Endothelial cell (in vitro differentiated cells): ENCODE measurements at regions not wholly inside any gene's neighbourhood (a gene's known extent, or its start where the extent isn't known, plus 50 kb on each side); places are given as distances from the start of the nearest gene placed in this dataset.

Source experiments
- DNase-seq: peaks from one replicate; pipeline ENCODE4 v3.0.0; 2021; ENCODE audit warnings: low spot score
- H3K27ac Mint-ChIP-seq: one replicate; pipeline ENCODE4 v1.8.0; 2021; ENCODE audit warnings: mixed read lengths, inconsistent platforms; ENCODE audit not compliant: unreplicated experiment
- H3K27me3 Mint-ChIP-seq: one replicate; pipeline ENCODE4 v1.8.0; 2021; ENCODE audit warnings: mild to moderate bottlenecking, moderate library complexity, mixed read lengths, inconsistent platforms; ENCODE audit not compliant: unreplicated experiment
- H3K36me3 Mint-ChIP-seq: one replicate; pipeline ENCODE4 v1.8.0; 2021; ENCODE audit warnings: mild to moderate bottlenecking, low read depth, mixed read lengths, inconsistent platforms; ENCODE audit not compliant: unreplicated experiment
- H3K4me1 Mint-ChIP-seq: one replicate; pipeline ENCODE4 v1.8.0; 2021; ENCODE audit warnings: mild to moderate bottlenecking, mixed read lengths, inconsistent platforms; ENCODE audit not compliant: unreplicated experiment
- H3K4me3 Mint-ChIP-seq: one replicate; pipeline ENCODE4 v1.8.0; 2021; ENCODE audit warnings: mild to moderate bottlenecking, mixed read lengths, inconsistent platforms; ENCODE audit not compliant: unreplicated experiment
- H3K9me3 Mint-ChIP-seq: one replicate; pipeline ENCODE4 v1.8.0; 2021; ENCODE audit warnings: mixed read lengths, inconsistent platforms; ENCODE audit not compliant: unreplicated experiment
- TF ChIP-seq, protein P1 (sequence below): fragments of 200-600 bp; sonication (generic); IDR thresholded peaks from one replicate; pipeline ENCODE4 v1.5.0; 2021; ENCODE audit warnings: antibody characterized with exemption; ENCODE audit not compliant: unreplicated experiment

DNA sequence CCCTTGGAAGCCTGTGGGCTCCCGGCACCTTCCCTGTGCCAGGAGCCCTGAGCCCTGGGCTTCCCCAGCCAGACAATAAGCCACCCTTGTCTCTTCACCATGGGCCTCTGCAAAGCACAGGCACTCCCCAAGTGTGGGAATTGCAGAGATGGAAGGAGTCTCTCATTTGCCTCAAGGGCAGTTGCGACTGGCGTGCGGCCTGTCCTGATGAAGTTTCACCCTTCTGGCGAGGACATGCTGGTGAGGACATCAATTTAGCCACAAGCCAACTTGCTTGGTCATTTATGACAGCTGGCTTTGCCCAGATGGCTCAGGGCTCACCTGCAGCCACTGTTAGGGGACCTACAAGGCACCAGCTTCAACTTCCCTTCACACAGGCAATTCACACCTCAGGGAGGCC, 180.2 kb downstream of the ANAPC1 start:
- TF ChIP-seq, protein P1, sequence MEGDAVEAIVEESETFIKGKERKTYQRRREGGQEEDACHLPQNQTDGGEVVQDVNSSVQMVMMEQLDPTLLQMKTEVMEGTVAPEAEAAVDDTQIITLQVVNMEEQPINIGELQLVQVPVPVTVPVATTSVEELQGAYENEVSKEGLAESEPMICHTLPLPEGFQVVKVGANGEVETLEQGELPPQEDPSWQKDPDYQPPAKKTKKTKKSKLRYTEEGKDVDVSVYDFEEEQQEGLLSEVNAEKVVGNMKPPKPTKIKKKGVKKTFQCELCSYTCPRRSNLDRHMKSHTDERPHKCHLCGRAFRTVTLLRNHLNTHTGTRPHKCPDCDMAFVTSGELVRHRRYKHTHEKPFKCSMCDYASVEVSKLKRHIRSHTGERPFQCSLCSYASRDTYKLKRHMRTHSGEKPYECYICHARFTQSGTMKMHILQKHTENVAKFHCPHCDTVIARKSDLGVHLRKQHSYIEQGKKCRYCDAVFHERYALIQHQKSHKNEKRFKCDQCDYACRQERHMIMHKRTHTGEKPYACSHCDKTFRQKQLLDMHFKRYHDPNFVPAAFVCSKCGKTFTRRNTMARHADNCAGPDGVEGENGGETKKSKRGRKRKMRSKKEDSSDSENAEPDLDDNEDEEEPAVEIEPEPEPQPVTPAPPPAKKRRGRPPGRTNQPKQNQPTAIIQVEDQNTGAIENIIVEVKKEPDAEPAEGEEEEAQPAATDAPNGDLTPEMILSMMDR = no peak
- Mint-ChIP-seq H3K27me3 (peaks cover 10% of the 10 kb centered on the region), H3K27ac (peak overlapping the region; percentile 97), H3K36me3 (peaks cover 3% of the 10 kb centered on the region), H3K4me3 (no peak overlapping the region), H3K4me1 (peaks cover 23% of the 10 kb centered on the region), H3K9me3 (no peaks in the 10 kb centered on the region)
- no peak for DNase-seq

DNA sequence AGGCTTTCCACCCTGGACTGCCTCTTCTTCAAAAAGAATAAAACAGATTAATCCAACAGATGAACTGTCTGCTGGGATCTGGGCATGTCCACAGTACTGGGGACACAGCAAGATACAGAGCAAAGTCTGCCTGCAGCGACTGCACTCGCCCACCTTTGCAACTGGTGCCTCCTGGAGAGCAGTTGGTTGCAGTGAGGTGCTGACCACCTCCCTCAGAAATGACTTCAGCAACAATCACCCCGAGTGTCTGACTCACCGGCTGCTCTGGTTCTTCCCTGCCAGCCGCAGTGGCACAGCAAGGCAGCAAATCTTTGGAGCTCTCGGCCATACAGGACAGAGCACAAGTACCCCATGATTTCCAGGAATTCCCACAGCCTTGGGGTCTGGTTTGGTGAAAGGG, 179.7 kb downstream of the ANAPC1 start:
- Mint-ChIP-seq H3K4me3 (no peak overlapping the region), H3K27ac (no peak overlapping the region), H3K9me3 (no peaks in the 10 kb centered on the region), H3K4me1 (peaks cover 18% of the 10 kb centered on the region), H3K27me3 (peaks cover 10% of the 10 kb centered on the region), H3K36me3 (peaks cover 3% of the 10 kb centered on the region)
- TF ChIP-seq, protein P1 = no peak
- no peak for DNase-seq

DNA sequence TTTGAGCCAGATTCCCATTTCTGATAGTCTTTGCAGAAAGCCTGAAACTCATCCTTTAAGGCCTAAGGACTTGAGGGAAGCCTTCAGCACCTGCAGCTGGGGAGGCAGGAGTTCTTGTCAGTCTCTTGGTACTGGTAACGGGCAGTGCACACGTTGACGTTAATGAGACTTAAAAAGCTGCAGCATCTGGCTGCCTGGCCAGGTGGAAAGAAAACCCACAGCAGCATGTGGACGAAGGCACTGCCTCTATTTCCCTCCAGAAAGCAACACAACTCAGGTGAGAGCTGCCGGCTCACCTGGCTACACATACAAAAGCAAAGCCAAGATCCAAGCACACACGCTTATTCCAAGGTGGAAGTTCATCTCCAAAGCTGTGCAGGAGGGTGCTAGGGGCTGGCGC, 178.8 kb downstream of the ANAPC1 start:
- H3K27ac Mint-ChIP-seq = no peak overlapping the region
- H3K9me3 Mint-ChIP-seq = no peaks in the 10 kb centered on the region
- H3K4me3 Mint-ChIP-seq = no peak overlapping the region
- DNase-seq = no peak
- H3K27me3 Mint-ChIP-seq = peaks cover 10% of the 10 kb centered on the region
- peaks cover 18% of the 10 kb centered on the region for H3K4me1 Mint-ChIP-seq
- TF ChIP-seq, protein P1 = no peak
- H3K36me3 Mint-ChIP-seq = peaks cover 3% of the 10 kb centered on the region

DNA sequence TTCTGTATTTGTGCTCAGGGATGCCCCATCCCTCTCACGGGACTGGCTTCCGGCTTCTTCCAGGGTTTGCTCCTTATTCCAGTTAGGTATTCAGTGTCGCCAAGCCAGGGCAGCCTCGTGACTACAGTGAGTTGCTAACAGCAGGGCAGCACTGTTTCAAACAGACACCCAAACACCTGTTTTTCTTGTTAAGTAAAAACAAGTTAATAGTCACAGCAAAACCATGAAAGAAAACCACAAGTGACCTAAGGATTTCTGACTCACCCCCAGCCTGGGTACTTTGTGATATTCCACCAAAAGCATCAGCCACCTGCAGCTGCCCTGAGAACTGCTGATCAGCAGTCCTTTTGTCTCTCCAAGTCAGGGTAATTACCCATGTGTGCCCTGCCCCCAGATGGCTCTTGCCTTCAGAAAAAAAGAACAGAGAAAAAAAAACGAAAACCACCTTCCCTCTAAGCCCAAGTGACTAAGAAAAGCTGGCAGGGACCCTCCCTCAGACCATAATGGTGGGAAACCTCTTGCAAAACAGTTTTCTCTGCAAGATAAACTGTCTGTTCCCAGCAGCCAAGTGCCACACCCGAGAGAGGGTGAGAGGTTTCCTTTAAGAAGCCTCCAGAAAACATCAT, 178.2 kb downstream of the ANAPC1 start:
- Mint-ChIP-seq H3K4me1 (peaks cover 18% of the 10 kb centered on the region), H3K9me3 (no peaks in the 10 kb centered on the region), H3K36me3 (peaks cover 3% of the 10 kb centered on the region), H3K4me3 (no peak overlapping the region), H3K27me3 (peaks cover 10% of the 10 kb centered on the region), H3K27ac (no peak overlapping the region)
- TF ChIP-seq, protein P1 = no peak
- DNase-seq = no peak

DNA sequence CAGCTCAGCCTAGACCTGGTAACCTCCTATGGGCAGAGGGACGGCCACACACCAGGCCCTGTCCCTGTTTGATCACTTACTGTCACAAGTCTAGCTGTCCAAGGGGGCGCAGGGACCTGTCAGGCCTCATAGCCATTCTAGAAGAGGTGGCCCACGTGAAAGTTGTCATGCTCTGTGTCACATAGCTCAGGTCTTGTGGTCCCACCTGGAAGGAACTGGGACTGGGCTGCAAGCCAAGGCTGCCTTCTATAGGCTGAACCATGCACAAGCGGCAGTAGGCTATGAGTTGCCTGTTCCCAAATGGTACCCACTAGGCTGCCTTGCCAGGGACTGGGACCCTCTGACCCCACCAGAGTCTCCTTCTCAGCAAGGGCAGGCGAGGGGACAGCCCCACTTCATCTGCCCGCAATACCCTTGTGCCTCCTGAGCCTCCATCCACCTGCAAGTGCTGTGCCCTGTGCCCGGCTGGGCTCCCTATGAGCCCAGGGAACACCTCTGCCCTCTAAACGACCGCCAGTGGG, 177.5 kb downstream of the ANAPC1 start:
- Mint-ChIP-seq H3K36me3 (peaks cover 3% of the 10 kb centered on the region), H3K27ac (no peak overlapping the region), H3K27me3 (peaks cover 8% of the 10 kb centered on the region), H3K9me3 (no peaks in the 10 kb centered on the region), H3K4me1 (peaks cover 16% of the 10 kb centered on the region), H3K4me3 (no peak overlapping the region)
- TF ChIP-seq, protein P1 = no peak
- DNase-seq = no peak
